Activated CD8-positive, alpha-beta T cell treated with anti-CD3 and anti-CD28 coated beads for 36 hours (primary cell): ENCODE measurements at regions not wholly inside any gene's neighbourhood (a gene's known extent, or its start where the extent isn't known, plus 50 kb on each side); places are given as distances from the start of the nearest gene placed in this dataset.
"Not testable (repeated sequence)": the region's sequence is repeated elsewhere in the genome, so short reads cannot be mapped to it uniquely, and the experiment has no call there.

Experiments
- ATAC-seq: fragments of 200-7000 bp; cut with Tn5 transposase; one replicate; pipeline ENCODE4 v1.10.0; 2021; ENCODE audit warnings: mild to moderate bottlenecking, moderate library complexity
- CTCF ChIA-PET: fragments of 350-600 bp; sonication (Branson Sonifier 250); formaldehyde crosslinking; loops from one replicate; lab custom pipeline; 2021; ENCODE audit warnings: antibody characterized with exemption; lab: Charles Lee
- POLR2A ChIA-PET: fragments of 350-600 bp; sonication (Branson Sonifier 250); formaldehyde crosslinking; loops from one replicate; lab custom pipeline; 2021; ENCODE audit warnings: antibody characterized with exemption; lab: Charles Lee
- DNase-seq: peaks from one replicate; pipeline ENCODE4 v3.0.0-alpha.2; 2020
- H3K27ac Mint-ChIP-seq: one replicate; pipeline ENCODE4 v1.8.0; 2021; ENCODE audit warnings: mild to moderate bottlenecking, mixed read lengths
- H3K27me3 Mint-ChIP-seq: one replicate; pipeline ENCODE4 v1.8.0; 2021; ENCODE audit warnings: mixed read lengths
- H3K36me3 Mint-ChIP-seq: one replicate; pipeline ENCODE4 v1.8.0; 2021; ENCODE audit warnings: low read depth, mixed read lengths
- H3K4me1 Mint-ChIP-seq: one replicate; pipeline ENCODE4 v1.8.0; 2021; ENCODE audit warnings: low read depth, mixed read lengths
- H3K4me3 Mint-ChIP-seq: one replicate; pipeline ENCODE4 v1.8.0; 2021; ENCODE audit warnings: mild to moderate bottlenecking, moderate library complexity, mixed read lengths
- H3K9me3 Mint-ChIP-seq: one replicate; pipeline ENCODE4 v1.8.0; 2021; ENCODE audit warnings: mixed read lengths
- CTCF ChIP-seq: fragments of 200-600 bp; IDR thresholded peaks from one replicate; pipeline ENCODE4 v1.8.0; 2022; ENCODE audit warnings: antibody characterized with exemption, mild to moderate bottlenecking
- intact Hi-C: fragments of 100-400 bp; cut with micrococcal nuclease; formaldehyde crosslinking; loops from one replicate; pipeline ENCODE4 v1.10.0; 2022

GRCh38 chr2:210971431-210971830 lies 415.0 kb downstream of the CPS1 start:
- no peak for TF ChIP-seq CTCF
- no peaks in the 10 kb centered on the region for H3K27me3 Mint-ChIP-seq
- H3K4me3 Mint-ChIP-seq: no peak overlapping the region
- H3K9me3 Mint-ChIP-seq: no peaks in the 10 kb centered on the region
- no peaks in the 10 kb centered on the region for H3K4me1 Mint-ChIP-seq
- DNase-seq (no peak), ATAC-seq (no peak)
- no peak overlapping the region for H3K27ac Mint-ChIP-seq
- CTCF ChIA-PET: no interaction called here
- POLR2A ChIA-PET: no interaction called here
- intact Hi-C loops: no loop called here
- H3K36me3 Mint-ChIP-seq: no peaks in the 10 kb centered on the region

GRCh38 chr2:210986806-210987205 lies 430.4 kb downstream of the CPS1 start:
- H3K36me3 Mint-ChIP-seq, H3K27ac Mint-ChIP-seq, CTCF ChIA-PET, H3K9me3 Mint-ChIP-seq, H3K4me1 Mint-ChIP-seq, H3K4me3 Mint-ChIP-seq, POLR2A ChIA-PET, DNase-seq, H3K27me3 Mint-ChIP-seq, intact Hi-C loops, ATAC-seq: not testable (repeated sequence)

- Mint-ChIP-seq H3K36me3 (no peaks in the 10 kb centered on the region), H3K27ac (no peak overlapping the region), H3K27me3 (no peaks in the 10 kb centered on the region), H3K9me3 (peaks cover 9% of the 10 kb centered on the region), H3K4me3 (no peak overlapping the region), H3K4me1 (no peaks in the 10 kb centered on the region)
- POLR2A ChIA-PET: no interaction called here
- CTCF ChIA-PET: no interaction called here
- ATAC-seq (no peak), DNase-seq (no peak)
- no peak for TF ChIP-seq CTCF
- intact Hi-C loops: no loop called here
Observed at GRCh38 chr2:210991107-210991506, 434.7 kb downstream of the CPS1 start.

GRCh38 chr2:210994104-210994503 lies 437.7 kb downstream of the CPS1 start:
- H3K27me3 Mint-ChIP-seq: no peaks in the 10 kb centered on the region
- TF ChIP-seq CTCF: no peak
- intact Hi-C loops: no loop called here
- no peaks in the 10 kb centered on the region for H3K36me3 Mint-ChIP-seq
- no peak overlapping the region for H3K27ac Mint-ChIP-seq
- peaks cover 3% of the 10 kb centered on the region for H3K9me3 Mint-ChIP-seq
- DNase-seq: no peak
- no peak overlapping the region for H3K4me3 Mint-ChIP-seq
- no peak for ATAC-seq
- CTCF ChIA-PET: no interaction called here
- POLR2A ChIA-PET: no interaction called here
- H3K4me1 Mint-ChIP-seq: no peaks in the 10 kb centered on the region

- Mint-ChIP-seq H3K27me3 (no peaks in the 10 kb centered on the region), H3K36me3 (no peaks in the 10 kb centered on the region), H3K9me3 (peaks cover 2% of the 10 kb centered on the region), H3K4me1 (no peaks in the 10 kb centered on the region), H3K4me3 (no peak overlapping the region), H3K27ac (no peak overlapping the region)
- ChIA-PET CTCF (no interaction called here), POLR2A (no interaction called here)
- ATAC-seq: no peak
- intact Hi-C loops: no loop called here
- TF ChIP-seq CTCF: no peak
- DNase-seq: no peak
Observed at GRCh38 chr2:210997373-210997772, 441.0 kb downstream of the CPS1 start.

GRCh38 chr2:210998334-210998733 lies 441.9 kb downstream of the CPS1 start:
- intact Hi-C loops: no loop called here
- peaks cover 2% of the 10 kb centered on the region for H3K9me3 Mint-ChIP-seq
- no peaks in the 10 kb centered on the region for H3K4me1 Mint-ChIP-seq
- ATAC-seq (no peak), DNase-seq (no peak)
- H3K4me3 Mint-ChIP-seq: no peak overlapping the region
- no peaks in the 10 kb centered on the region for H3K27me3 Mint-ChIP-seq
- ChIA-PET CTCF (no interaction called here), POLR2A (no interaction called here)
- H3K27ac Mint-ChIP-seq: no peak overlapping the region
- no peak for TF ChIP-seq CTCF
- H3K36me3 Mint-ChIP-seq: no peaks in the 10 kb centered on the region
